Psoas muscle (tissue), 7 donors: ENCODE measurements at regions not wholly inside any gene's neighbourhood (a gene's known extent, or its start where the extent isn't known, plus 50 kb on each side); places are given as distances from the start of the nearest gene placed in this dataset.
"Not testable (repeated sequence)": the region's sequence is repeated elsewhere in the genome, so short reads cannot be mapped to it uniquely, and the experiment has no call there.

ENCODE experiments used
- ATAC-seq, 4 donors: fragments of 200-7000 bp; cut with Tn5 transposase; one replicate each; pipeline ENCODE4 v1.9.1; 2020; ENCODE audit warnings: moderate library complexity in 3 of 4, mild to moderate bottlenecking in 2 of 4
- DNase-seq, 2 donors: peaks; one replicate each; pipeline ENCODE4 v3.0.0-alpha.2; 2020
- H3K27ac ChIP-seq: fragments of 200-600 bp; one replicate; pipeline ENCODE4 v1.8.0; 2022
- H3K27me3 ChIP-seq, 3 donors: fragments of 200-600 bp in 1 of 3; one replicate each; pipeline versions ENCODE4 v1.6.1 to v1.8.0; 2013 to 2022; ENCODE audit warnings: low read length in 2 of 3, mild to moderate bottlenecking in 2 of 3, moderate library complexity in 1 of 3; ENCODE audit not compliant: insufficient read depth in 3 of 3
- H3K36me3 ChIP-seq, 2 donors: fragments of 200-600 bp in 1 of 2; one replicate each; pipeline versions ENCODE4 v1.6.1 to v1.8.0; 2013 to 2022; ENCODE audit warnings: low read depth in 1 of 2, mild to moderate bottlenecking in 1 of 2, moderate library complexity in 1 of 2; ENCODE audit not compliant: insufficient read depth in 1 of 2
- H3K4me1 ChIP-seq: fragments of 200-600 bp; one replicate; pipeline ENCODE4 v1.8.0; 2022
- H3K4me3 ChIP-seq: fragments of 200-600 bp; one replicate; pipeline ENCODE4 v1.8.0; 2022; ENCODE audit warnings: mild to moderate bottlenecking
- H3K9me3 ChIP-seq: fragments of 200-600 bp; one replicate; pipeline ENCODE4 v1.8.0; 2022
- WGBS, 3 donors: extraction: QIAGEN DNeasy Blood & Tissue Kit; methylation state at CpG; one replicate each; pipeline versions ENCODE4 v1.1.6 to v1.1.7; 2013; 5-methylcytosine and 5-hydroxymethylcytosine counted together
- intact Hi-C, 2 donors: fragments of 100-400 bp; cut with DNase I; formaldehyde crosslinking; loops; one replicate each; pipeline versions ENCODE4 v1.11.0 to v1.14.2; 2022
- TF ChIP-seq, protein P1 (sequence below): fragments of 200-600 bp; IDR thresholded peaks from one replicate; pipeline ENCODE4 v1.8.0; 2022; ENCODE audit warnings: antibody characterized with exemption
- donor health status: healthy with polysubstance abuse.
- donor health status: DM: no; HTN: no; CAD: no; lungs with moderate emphysema.
- donor health status: Bipolar disorder and iron deficiency.
- donor health status: healthy.
- donor health status: DM: yes; HTN: yes; CAD: no.
- donor health status: DM: no; HTN: no; CAD: no.
- donor health status: DM: yes; HTN: yes; CAD: no.

- Histone ChIP-seq H3K36me3 (no peaks in the 10 kb centered on the region), H3K9me3 (peaks cover 1% of the 10 kb centered on the region), H3K4me3 (no peak overlapping the region), H3K27ac (no peak overlapping the region), H3K27me3 (no peaks in the 10 kb centered on the region), H3K4me1 (no peaks in the 10 kb centered on the region)
- DNase-seq (no peak), ATAC-seq (no peak)
- intact Hi-C loops, result no loop called here
- TF ChIP-seq, protein P1, sequence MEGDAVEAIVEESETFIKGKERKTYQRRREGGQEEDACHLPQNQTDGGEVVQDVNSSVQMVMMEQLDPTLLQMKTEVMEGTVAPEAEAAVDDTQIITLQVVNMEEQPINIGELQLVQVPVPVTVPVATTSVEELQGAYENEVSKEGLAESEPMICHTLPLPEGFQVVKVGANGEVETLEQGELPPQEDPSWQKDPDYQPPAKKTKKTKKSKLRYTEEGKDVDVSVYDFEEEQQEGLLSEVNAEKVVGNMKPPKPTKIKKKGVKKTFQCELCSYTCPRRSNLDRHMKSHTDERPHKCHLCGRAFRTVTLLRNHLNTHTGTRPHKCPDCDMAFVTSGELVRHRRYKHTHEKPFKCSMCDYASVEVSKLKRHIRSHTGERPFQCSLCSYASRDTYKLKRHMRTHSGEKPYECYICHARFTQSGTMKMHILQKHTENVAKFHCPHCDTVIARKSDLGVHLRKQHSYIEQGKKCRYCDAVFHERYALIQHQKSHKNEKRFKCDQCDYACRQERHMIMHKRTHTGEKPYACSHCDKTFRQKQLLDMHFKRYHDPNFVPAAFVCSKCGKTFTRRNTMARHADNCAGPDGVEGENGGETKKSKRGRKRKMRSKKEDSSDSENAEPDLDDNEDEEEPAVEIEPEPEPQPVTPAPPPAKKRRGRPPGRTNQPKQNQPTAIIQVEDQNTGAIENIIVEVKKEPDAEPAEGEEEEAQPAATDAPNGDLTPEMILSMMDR, result no peak
Measured at GRCh38 chr4:115190529-115190928, 77.1 kb upstream of the NDST4 start.

- intact Hi-C loops, result no loop called here
- DNase-seq (no peak), ATAC-seq (no peak)
- TF ChIP-seq, protein P1, result no peak
- Histone ChIP-seq H3K27me3 (no peaks in the 10 kb centered on the region), H3K36me3 (no peaks in the 10 kb centered on the region), H3K4me3 (no peak overlapping the region), H3K4me1 (no peaks in the 10 kb centered on the region), H3K9me3 (no peaks in the 10 kb centered on the region), H3K27ac (no peak overlapping the region)
- WGBS, 3 donors, result 40 to 65% (median 57%) methylated on average over 1 of the region's 1 CpG
Measured at GRCh38 chr4:115187136-115187535, 73.7 kb upstream of the NDST4 start.

DNA sequence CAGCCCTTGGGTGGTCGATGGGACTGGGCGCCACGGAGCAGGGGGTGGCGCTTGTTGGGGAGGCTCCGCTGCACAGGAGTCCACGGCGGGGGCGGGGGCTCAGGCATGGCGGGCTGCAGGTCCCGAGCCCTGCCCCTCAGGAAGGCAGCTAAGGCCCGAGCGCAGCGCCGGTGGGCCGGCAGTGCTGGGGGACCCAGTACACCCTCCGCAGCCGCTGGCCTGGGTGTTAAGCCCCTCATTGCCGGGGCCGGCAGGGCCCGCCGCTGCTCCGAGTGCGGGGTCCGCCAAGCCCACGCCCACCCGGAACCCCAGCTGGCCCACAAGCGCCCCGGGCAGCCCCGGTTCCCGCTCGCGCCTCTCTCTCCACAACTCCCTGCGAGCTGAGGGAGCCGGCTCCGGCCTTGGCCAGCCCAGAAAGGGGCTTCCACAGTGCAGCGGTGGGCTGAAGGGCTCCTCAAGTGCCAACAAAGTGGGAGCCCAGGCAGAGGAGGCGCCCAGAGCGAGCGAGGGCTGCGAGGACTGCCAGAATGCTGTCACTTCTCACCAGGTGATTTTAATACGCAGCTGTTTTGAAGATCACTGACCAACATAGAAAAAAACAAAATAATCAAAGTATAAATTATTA lies 66.1 kb upstream of the NDST4 start:
- H3K36me3 ChIP-seq, H3K4me1 ChIP-seq, H3K9me3 ChIP-seq, H3K4me3 ChIP-seq, H3K27ac ChIP-seq, intact Hi-C loops, ATAC-seq, H3K27me3 ChIP-seq: not testable (repeated sequence)
- peak in 1 of 2 donors; percentile 36 for DNase-seq
- 92 to 96% (median 95%) methylated on average over 33 to 41 of the region's 41 CpGs for WGBS, 3 donors

- intact Hi-C loops, H3K4me3 ChIP-seq: not testable (repeated sequence)
Measured at GRCh38 chr4:115178687-115179086, 65.3 kb upstream of the NDST4 start.

DNA sequence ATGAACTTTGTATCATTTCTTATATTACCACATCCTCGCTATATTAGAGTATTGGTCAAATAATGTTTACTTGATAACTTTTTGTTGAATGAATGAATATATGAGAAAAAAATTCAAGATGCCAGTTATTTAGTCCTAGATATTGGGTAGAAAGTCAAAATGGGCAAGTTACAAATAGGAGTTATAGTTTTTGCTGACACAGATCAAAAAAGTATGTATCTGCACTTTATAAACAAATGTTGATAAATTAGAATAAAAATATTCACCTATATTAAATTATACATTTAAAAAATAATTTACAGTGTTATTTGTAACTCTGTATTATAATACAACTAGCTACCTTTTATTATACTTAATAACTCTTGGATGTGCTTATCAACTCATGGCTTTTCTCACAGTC lies 57.8 kb upstream of the NDST4 start:
- H3K27ac ChIP-seq, result no peak overlapping the region
- H3K9me3 ChIP-seq, result no peaks in the 10 kb centered on the region
- TF ChIP-seq, protein P1, result no peak
- ATAC-seq (no peak), DNase-seq (no peak)
- 88 to 91% (median 91%) methylated on average over 1 of the region's 1 CpG for WGBS, 3 donors
- no peak overlapping the region for H3K4me3 ChIP-seq
- intact Hi-C loops, result no loop called here
- H3K27me3 ChIP-seq, result no peaks in the 10 kb centered on the region
- H3K4me1 ChIP-seq, result no peaks in the 10 kb centered on the region
- no peaks in the 10 kb centered on the region for H3K36me3 ChIP-seq

More at GRCh38 chr4:115178687-115179086, 65.3 kb upstream of the NDST4 start:
- H3K9me3 ChIP-seq, H3K4me1 ChIP-seq, H3K36me3 ChIP-seq, ATAC-seq, H3K27me3 ChIP-seq, H3K27ac ChIP-seq, DNase-seq: not testable (repeated sequence)
- WGBS, 3 donors, result 58 to 59% (median 58%) methylated on average over 15 of the region's 15 CpGs

- TF ChIP-seq, protein P1, result no peak
- no peak overlapping the region for H3K4me3 ChIP-seq
- ATAC-seq (no peak), DNase-seq (no peak)
- no peaks in the 10 kb centered on the region for H3K9me3 ChIP-seq
- intact Hi-C loops, result no loop called here
- H3K27me3 ChIP-seq, result peaks cover 0 to 2% (median 0%) of the 10 kb centered on the region in 3 donors
- no peak overlapping the region for H3K27ac ChIP-seq
- H3K4me1 ChIP-seq, result no peaks in the 10 kb centered on the region
- no peaks in the 10 kb centered on the region for H3K36me3 ChIP-seq
Measured at GRCh38 chr4:115165503-115165902, 52.1 kb upstream of the NDST4 start.
